ENCODE measurements at regions not wholly inside any gene's neighbourhood (a gene's known extent, or its start where the extent isn't known, plus 50 kb on each side); places are given as distances from the start of the nearest gene placed in this dataset.
A peak's percentile ranks its signal among the peaks of the same experiment; 100 is the strongest.

DNA sequence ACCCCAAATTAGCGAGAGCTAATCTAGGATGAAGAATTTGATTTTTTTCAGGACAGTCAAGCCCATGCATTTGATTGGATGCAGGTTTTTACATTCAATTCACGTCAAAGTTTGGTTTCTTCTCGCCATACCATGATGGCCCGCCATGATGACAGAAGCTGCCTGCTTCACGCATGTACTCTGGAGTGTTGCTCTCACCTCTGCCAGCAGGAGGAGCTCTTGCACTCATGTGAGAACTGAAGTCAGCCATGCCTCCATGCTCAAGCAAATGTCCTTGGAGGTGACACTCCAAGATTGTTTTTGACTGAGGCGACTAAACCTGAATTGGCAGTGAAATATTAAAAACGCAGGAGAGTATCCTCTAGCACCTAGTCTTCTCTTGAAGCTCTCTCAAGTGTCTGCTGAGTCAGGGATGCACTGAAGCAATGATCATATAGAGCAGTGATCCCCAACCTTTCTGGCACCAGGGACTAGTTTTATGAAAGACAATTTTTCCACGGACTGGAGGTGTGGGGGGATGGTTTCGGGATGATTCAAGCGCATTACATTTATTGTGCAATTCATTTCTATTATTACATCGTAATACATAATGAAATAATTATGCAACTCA, 120.9 kb downstream of the SAMMSON start:
- DNase-seq: peak in 8 of 51 donors; percentile 2 to 31 (median 6)

GRCh38 chr3:70127192-70127591, 127.7 kb downstream of the SAMMSON start:
- DNase-seq: no peak

GRCh38 chr3:70137366-70137765, 137.8 kb downstream of the SAMMSON start:
- DNase-seq: no peak

- DNase-seq: no peak
These were observed 139.1 kb downstream of the SAMMSON start for GRCh38 chr3:70138606-70139005.
